ENCODE measurements at regions not wholly inside any gene's neighbourhood (a gene's known extent, or its start where the extent isn't known, plus 50 kb on each side); places are given as distances from the start of the nearest gene placed in this dataset.

DNA sequence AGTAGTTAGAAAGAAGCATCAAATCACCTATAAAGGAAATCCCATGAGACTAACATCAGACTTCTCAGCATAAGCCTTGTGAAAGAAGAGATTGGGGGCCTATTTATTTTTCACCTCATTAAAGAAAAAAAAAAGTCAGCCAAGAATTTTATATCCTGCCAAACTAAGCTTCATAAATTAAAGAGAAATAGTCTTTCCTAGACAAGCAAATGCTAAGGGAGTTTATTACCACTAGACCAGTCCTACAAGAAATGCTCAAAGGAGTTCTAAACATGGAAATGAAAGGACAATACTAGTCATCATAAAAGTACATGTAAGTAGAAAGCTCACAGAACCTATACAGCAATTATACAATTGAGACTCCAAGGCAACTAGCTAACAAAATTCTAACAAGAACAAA, 96.5 kb upstream of the OLIG3 start:
- intact Hi-C loops (cut with micrococcal nuclease) = no loop called here
- DNase-seq = no peak
- no peak overlapping the region for H3K27ac ChIP-seq (replicated peaks)
- H3K36me3 ChIP-seq = no peaks in the 10 kb centered on the region
- H3K27me3 ChIP-seq (ENCODE audit: low read depth) = peaks cover 30% of the 10 kb centered on the region
- H3K9me3 ChIP-seq (replicated peaks) = peaks cover 35% of the 10 kb centered on the region
- TF ChIP-seq, protein P1, sequence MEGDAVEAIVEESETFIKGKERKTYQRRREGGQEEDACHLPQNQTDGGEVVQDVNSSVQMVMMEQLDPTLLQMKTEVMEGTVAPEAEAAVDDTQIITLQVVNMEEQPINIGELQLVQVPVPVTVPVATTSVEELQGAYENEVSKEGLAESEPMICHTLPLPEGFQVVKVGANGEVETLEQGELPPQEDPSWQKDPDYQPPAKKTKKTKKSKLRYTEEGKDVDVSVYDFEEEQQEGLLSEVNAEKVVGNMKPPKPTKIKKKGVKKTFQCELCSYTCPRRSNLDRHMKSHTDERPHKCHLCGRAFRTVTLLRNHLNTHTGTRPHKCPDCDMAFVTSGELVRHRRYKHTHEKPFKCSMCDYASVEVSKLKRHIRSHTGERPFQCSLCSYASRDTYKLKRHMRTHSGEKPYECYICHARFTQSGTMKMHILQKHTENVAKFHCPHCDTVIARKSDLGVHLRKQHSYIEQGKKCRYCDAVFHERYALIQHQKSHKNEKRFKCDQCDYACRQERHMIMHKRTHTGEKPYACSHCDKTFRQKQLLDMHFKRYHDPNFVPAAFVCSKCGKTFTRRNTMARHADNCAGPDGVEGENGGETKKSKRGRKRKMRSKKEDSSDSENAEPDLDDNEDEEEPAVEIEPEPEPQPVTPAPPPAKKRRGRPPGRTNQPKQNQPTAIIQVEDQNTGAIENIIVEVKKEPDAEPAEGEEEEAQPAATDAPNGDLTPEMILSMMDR (IDR thresholded peaks at IDR 0.05; ENCODE audit: borderline replicate concordance) = no peak
- no peaks in the 10 kb centered on the region for H3K4me1 ChIP-seq
- H3K4me3 ChIP-seq = no peak overlapping the region

DNA sequence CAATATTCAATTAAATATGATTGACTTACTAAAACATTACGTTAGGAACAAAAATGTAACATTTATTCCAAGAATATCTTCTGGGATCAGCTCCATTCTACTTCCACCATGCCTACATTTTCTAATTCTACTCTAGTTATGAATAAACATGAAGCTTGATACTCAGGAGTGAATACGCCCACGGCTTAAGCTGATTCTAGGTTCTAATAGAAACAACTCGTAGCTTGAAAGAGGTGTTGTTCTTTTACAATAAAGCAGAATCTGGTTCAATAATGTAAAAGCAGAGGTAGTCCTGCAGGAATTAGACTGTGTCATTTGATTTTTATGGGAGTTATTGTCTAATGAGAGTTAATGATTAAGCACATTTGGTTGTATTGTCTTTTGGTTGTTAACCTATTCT, 107.3 kb upstream of the OLIG3 start:
- Histone ChIP-seq H3K9me3 (replicated peaks) (peaks cover 10% of the 10 kb centered on the region), H3K4me1 (no peaks in the 10 kb centered on the region), H3K27me3 (ENCODE audit: low read depth) (peaks cover 53% of the 10 kb centered on the region), H3K36me3 (no peaks in the 10 kb centered on the region), H3K27ac (replicated peaks) (no peak overlapping the region), H3K4me3 (no peak overlapping the region)
- intact Hi-C loops (cut with micrococcal nuclease) = no loop called here
- no peak for DNase-seq
- TF ChIP-seq, protein P1 (IDR thresholded peaks at IDR 0.05; ENCODE audit: borderline replicate concordance) = no peak

DNA sequence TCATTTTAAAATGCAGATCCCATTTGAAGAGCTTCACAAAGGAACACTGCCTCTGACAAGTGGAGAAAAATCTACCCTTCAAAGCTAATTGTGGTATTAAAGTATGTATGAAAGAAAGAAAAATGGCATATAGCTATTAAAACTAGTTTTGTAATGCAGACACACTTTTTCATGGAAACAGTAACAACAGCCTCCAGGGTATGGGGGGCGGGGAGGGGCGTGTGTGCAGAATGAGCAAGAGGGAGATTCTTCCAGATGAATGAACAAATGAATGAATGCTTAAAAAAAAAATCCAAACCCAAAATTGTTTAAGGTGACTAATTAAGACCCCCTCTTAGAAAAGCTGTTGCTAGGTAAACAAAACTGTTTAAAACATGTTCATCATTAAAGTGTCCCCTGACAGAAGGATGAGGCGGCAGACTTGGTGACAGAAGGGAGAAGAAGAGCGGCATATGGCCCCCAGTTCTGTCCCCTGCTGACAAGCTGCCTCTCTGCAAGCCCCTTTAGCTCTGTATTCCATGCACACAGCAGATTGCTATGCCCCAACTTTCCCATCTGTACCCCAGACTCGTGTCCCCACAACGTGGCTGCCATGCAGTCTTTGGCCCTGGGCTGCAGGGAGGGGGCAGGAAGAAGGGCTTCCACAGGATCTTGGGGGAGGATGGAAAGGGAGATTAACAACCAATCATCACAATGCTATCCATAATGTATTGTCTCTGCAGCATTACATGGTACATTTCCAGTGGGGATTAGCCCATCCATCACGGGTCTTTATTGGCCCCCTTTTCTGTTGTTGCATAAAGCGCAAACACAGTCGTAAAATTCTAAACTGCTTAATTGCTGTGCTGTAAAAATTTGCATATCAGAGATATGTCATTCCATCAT, 108.4 kb upstream of the OLIG3 start:
- Histone ChIP-seq H3K9me3 (replicated peaks) (no peaks in the 10 kb centered on the region), H3K27ac (replicated peaks) (no peak overlapping the region), H3K27me3 (ENCODE audit: low read depth) (peaks cover 59% of the 10 kb centered on the region), H3K4me3 (no peak overlapping the region), H3K4me1 (no peaks in the 10 kb centered on the region), H3K36me3 (no peaks in the 10 kb centered on the region)
- no peak for DNase-seq
- intact Hi-C loops (cut with micrococcal nuclease) = no loop called here
- TF ChIP-seq, protein P1 (IDR thresholded peaks at IDR 0.05; ENCODE audit: borderline replicate concordance) = no peak

DNA sequence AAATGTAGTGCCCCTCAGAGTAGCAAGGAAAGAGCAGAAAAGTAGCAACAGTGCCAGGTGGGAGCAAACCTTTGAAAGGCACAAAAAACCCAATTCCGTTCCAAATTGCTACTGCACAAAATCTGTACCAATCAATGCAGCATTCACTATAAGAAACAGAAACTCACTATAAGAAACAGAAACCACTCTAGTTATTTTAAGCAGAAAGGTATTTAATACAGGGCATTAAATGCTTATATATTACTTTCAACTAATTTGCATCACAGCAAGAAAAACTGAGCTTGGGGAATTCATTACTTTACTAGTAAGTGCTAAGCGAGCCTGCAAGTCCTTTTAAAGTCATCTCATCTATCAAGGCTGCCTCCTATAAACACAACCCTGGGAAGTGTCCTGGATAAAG, 116.5 kb upstream of the OLIG3 start:
- Histone ChIP-seq H3K27me3 (ENCODE audit: low read depth) (peaks cover 23% of the 10 kb centered on the region), H3K9me3 (replicated peaks) (peaks cover 12% of the 10 kb centered on the region), H3K27ac (replicated peaks) (no peak overlapping the region), H3K4me3 (no peak overlapping the region), H3K4me1 (no peaks in the 10 kb centered on the region), H3K36me3 (no peaks in the 10 kb centered on the region)
- DNase-seq = no peak
- intact Hi-C loops (cut with micrococcal nuclease) = no loop called here
- TF ChIP-seq, protein P1 (IDR thresholded peaks at IDR 0.05; ENCODE audit: borderline replicate concordance) = no peak

DNA sequence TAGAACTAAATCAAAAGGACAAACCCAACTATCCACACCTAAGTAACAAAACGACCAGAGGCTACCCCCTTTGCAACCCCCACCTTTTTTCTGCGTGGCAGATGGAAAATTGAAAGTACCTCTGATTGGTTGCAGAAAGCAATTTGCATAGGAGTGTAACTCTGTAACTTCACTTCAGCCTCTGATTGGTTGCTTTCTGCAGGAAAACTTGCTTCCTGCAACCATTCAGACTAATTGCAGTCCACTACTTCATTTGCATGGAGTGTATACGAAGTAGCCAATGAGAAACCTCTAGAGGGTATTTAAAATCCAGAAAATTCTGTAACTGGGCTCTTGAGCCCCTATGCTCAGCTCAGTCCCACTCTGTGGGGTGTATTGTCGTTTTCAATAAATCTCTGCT, 129.1 kb upstream of the OLIG3 start:
- H3K27ac ChIP-seq (replicated peaks) = no peak overlapping the region
- peaks cover 53% of the 10 kb centered on the region for H3K27me3 ChIP-seq (ENCODE audit: low read depth)
- H3K4me3 ChIP-seq = no peak overlapping the region
- H3K4me1 ChIP-seq = no peaks in the 10 kb centered on the region
- H3K9me3 ChIP-seq (replicated peaks) = no peaks in the 10 kb centered on the region
- H3K36me3 ChIP-seq = no peaks in the 10 kb centered on the region
- intact Hi-C loops (cut with micrococcal nuclease) = no loop called here
- TF ChIP-seq, protein P1 (IDR thresholded peaks at IDR 0.05; ENCODE audit: borderline replicate concordance) = no peak
- no peak for DNase-seq

Measured in left ventricle myocardium inferior (tissue), 1 donor.